H1 (cell line): ENCODE measurements at regions not wholly inside any gene's neighbourhood (a gene's known extent, or its start where the extent isn't known, plus 50 kb on each side); places are given as distances from the start of the nearest gene placed in this dataset.
"Not testable (repeated sequence)": the region's sequence is repeated elsewhere in the genome, so short reads cannot be mapped to it uniquely, and the experiment has no call there.

ENCODE experiments used
- CTCF ChIA-PET: fragments of 300-600 bp; sonication (Branson Sonifier 250); formaldehyde crosslinking; loops from one replicate; lab custom pipeline; 2021; ENCODE audit not compliant: partially characterized antibody; lab: Charles Lee
- POLR2A ChIA-PET: fragments of 300-600 bp; sonication (Branson Sonifier 250); formaldehyde crosslinking; loops from one replicate; lab custom pipeline; 2021; ENCODE audit warnings: inconsistent platforms; ENCODE audit not compliant: partially characterized antibody; lab: Charles Lee
- DNase-seq, 2 experiments: peaks; one replicate each; pipeline versions ENCODE4 v3.0.0 to v3.0.0-alpha.2; 2010 to 2022; ENCODE audit warnings: low spot score in 2 of 2, low read depth in 1 of 2, mixed read lengths in 1 of 2
- FAIRE-seq: peaks from 2 replicates; lab custom pipeline; 2011; peaks lifted over from hg19 to GRCh38; lab: Jason Lieb, UNC
- H2AFZ ChIP-seq: 2 replicates; pipeline ENCODE4 v1.8.1; 2012; ENCODE audit warnings: low read length, inconsistent platforms
- H2AK5ac ChIP-seq: 2 replicates; pipeline ENCODE4 v1.6.1; 2013; ENCODE audit warnings: low read depth, low read length
- H2BK120ac ChIP-seq: replicated peaks from 2 replicates; pipeline ENCODE3; 2013; ENCODE audit warnings: low read depth, low read length, inconsistent platforms
- H2BK12ac ChIP-seq: 2 replicates; pipeline ENCODE4 v1.6.1; 2013; ENCODE audit warnings: low read depth, low read length
- H2BK15ac ChIP-seq: 2 replicates; pipeline ENCODE4 v1.6.1; 2013; ENCODE audit warnings: low read length
- H2BK20ac ChIP-seq: 2 replicates; pipeline ENCODE4 v1.6.1; 2013; ENCODE audit warnings: low read length
- H2BK5ac ChIP-seq: 2 replicates; pipeline ENCODE4 v1.6.1; 2013; ENCODE audit warnings: low read depth, low read length
- H3K14ac ChIP-seq: 2 replicates; pipeline ENCODE4 v1.6.1; 2013; ENCODE audit warnings: inconsistent platforms; ENCODE audit not compliant: insufficient read length
- H3K18ac ChIP-seq: 2 replicates; pipeline ENCODE4 v1.6.1; 2013; ENCODE audit warnings: low read length; ENCODE audit errors: extremely low read depth
- H3K23ac ChIP-seq: 2 replicates; pipeline ENCODE4 v1.6.1; 2013; ENCODE audit warnings: inconsistent platforms; ENCODE audit not compliant: insufficient read length
- H3K23me2 ChIP-seq: 2 replicates; pipeline ENCODE4 v1.6.1; 2013; ENCODE audit warnings: low read depth, low read length
- H3K27ac ChIP-seq: 2 replicates; pipeline ENCODE4 v1.6.1; 2011; ENCODE audit warnings: low read depth, low read length, inconsistent platforms
- H3K27me3 ChIP-seq, 4 experiments: replicated peaks in 1 of 4; 1 replicate in 1 of 4; 2 replicates in 3 of 4; pipeline versions ENCODE4 v1.6.1 to v1.8.1; 2011 to 2013; ENCODE audit warnings: low read length in 3 of 4, mild to moderate bottlenecking in 3 of 4, inconsistent platforms in 2 of 4, mixed read lengths in 2 of 4, moderate library complexity in 1 of 4; ENCODE audit not compliant: control insufficient read depth in 3 of 4, insufficient read depth in 3 of 4; ENCODE audit errors: extremely low read depth in 1 of 4
- H3K36me3 ChIP-seq, 4 experiments: 2 replicates each; pipeline versions ENCODE4 v1.6.1 to v1.8.1; 2011 to 2013; ENCODE audit warnings: mild to moderate bottlenecking in 4 of 4, low read length in 3 of 4, moderate library complexity in 2 of 4, control low read depth in 1 of 4, inconsistent platforms in 1 of 4; ENCODE audit not compliant: insufficient read depth in 4 of 4, control insufficient read depth in 2 of 4
- H3K4ac ChIP-seq: replicated peaks from 2 replicates; pipeline ENCODE3; 2013; ENCODE audit warnings: low read length, low read depth, mixed read lengths, inconsistent platforms; ENCODE audit not compliant: insufficient read length
- H3K4me1 ChIP-seq, 4 experiments: replicated peaks in 1 of 4; 1 replicate in 1 of 4; 2 replicates in 3 of 4; pipeline versions ENCODE4 v1.6.1 to v1.8.1; 2011 to 2013; ENCODE audit warnings: low read length in 3 of 4, inconsistent platforms in 2 of 4, mixed read lengths in 1 of 4; ENCODE audit not compliant: insufficient read depth in 4 of 4, control insufficient read depth in 3 of 4
- H3K4me2 ChIP-seq, 2 experiments: 2 replicates each; pipeline versions ENCODE4 v1.6.1 to v1.8.1; 2011 to 2013; ENCODE audit warnings: low read depth in 2 of 2, low read length in 2 of 2, control low read depth in 1 of 2, inconsistent platforms in 1 of 2, mild to moderate bottlenecking in 1 of 2; ENCODE audit not compliant: insufficient read depth in 1 of 2
- H3K4me3 ChIP-seq, 4 experiments: fragments of 200-600, 300-600 bp in 1 of 4; sonication (generic), shearing (Covaris generic), sonication (Bioruptor Twin) in 1 of 4; 2 replicates each; pipeline versions ENCODE4 v1.5.1 to v1.8.1; 2011 to 2016; ENCODE audit warnings: low read length in 4 of 4, low read depth in 3 of 4, control low read depth in 2 of 4, inconsistent platforms in 2 of 4, mild to moderate bottlenecking in 2 of 4, mixed read lengths in 1 of 4, moderate library complexity in 1 of 4; ENCODE audit not compliant: insufficient read depth in 2 of 4; ENCODE audit errors: extremely low read depth in 1 of 4
- H3K56ac ChIP-seq: replicated peaks from 2 replicates; pipeline ENCODE3; 2013; ENCODE audit warnings: low read depth, mild to moderate bottlenecking, mixed read lengths, low read length, inconsistent platforms; ENCODE audit not compliant: insufficient read length
- H3K79me1 ChIP-seq: 2 replicates; pipeline ENCODE4 v1.6.1; 2013; ENCODE audit warnings: low read depth, low read length, control low read depth
- H3K79me2 ChIP-seq, 2 experiments: 2 replicates each; pipeline versions ENCODE4 v1.6.1 to v1.8.1; 2012 to 2013; ENCODE audit warnings: low read length in 2 of 2, mild to moderate bottlenecking in 2 of 2, inconsistent platforms in 1 of 2; ENCODE audit not compliant: insufficient read depth in 2 of 2, control insufficient read depth in 1 of 2
- H3K9ac ChIP-seq, 4 experiments: replicated peaks in 1 of 4; 1 replicate in 1 of 4; 2 replicates in 3 of 4; pipeline versions ENCODE4 v1.6.1 to v1.8.1; 2011 to 2013; ENCODE audit warnings: low read depth in 3 of 4, low read length in 3 of 4, control low read depth in 2 of 4, mild to moderate bottlenecking in 2 of 4, moderate library complexity in 2 of 4, inconsistent platforms in 1 of 4; ENCODE audit errors: extremely low read depth in 1 of 4
- H3K9me3 ChIP-seq, 2 experiments: 2 replicates each; pipeline versions ENCODE4 v1.6.1 to v1.8.1; 2012 to 2013; ENCODE audit warnings: mild to moderate bottlenecking in 2 of 2, moderate library complexity in 2 of 2, control low read depth in 1 of 2, inconsistent platforms in 1 of 2, low read depth in 1 of 2, low read length in 1 of 2, mixed read lengths in 1 of 2; ENCODE audit not compliant: insufficient read depth in 2 of 2
- H4K20me1 ChIP-seq, 2 experiments: replicated peaks in 1 of 2; 2 replicates each; pipeline versions ENCODE3 to v1.8.1; 2011 to 2013; ENCODE audit warnings: inconsistent platforms in 2 of 2, low read length in 2 of 2, mild to moderate bottlenecking in 1 of 2; ENCODE audit not compliant: insufficient read depth in 2 of 2, control insufficient read depth in 1 of 2
- H4K5ac ChIP-seq: 2 replicates; pipeline ENCODE4 v1.6.1; 2013; ENCODE audit warnings: low read length, low read depth, mixed read lengths, inconsistent platforms; ENCODE audit not compliant: insufficient read length
- H4K8ac ChIP-seq: 2 replicates; pipeline ENCODE4 v1.8.0; 2013; ENCODE audit warnings: mild to moderate bottlenecking, moderate library complexity, low read length, inconsistent platforms; ENCODE audit not compliant: insufficient read depth; ENCODE audit errors: extremely low read depth
- H4K91ac ChIP-seq: replicated peaks from 2 replicates; pipeline ENCODE3; 2013; ENCODE audit warnings: low read length, mixed read lengths, inconsistent platforms; ENCODE audit not compliant: insufficient read length
- WGBS, 2 experiments: shearing (Covaris generic) in 1 of 2; methylation state at CpG; one replicate each; pipeline versions ENCODE4 v1.1.6 to v1.1.7; 2013 to 2015; ENCODE audit warnings: low lambda C conversion rate in 2 of 2, mixed read lengths in 2 of 2, inconsistent platforms in 1 of 2, low coverage in 1 of 2, missing lambda C conversion rate in 1 of 2; ENCODE audit not compliant: insufficient replicate concordance in 2 of 2, insufficient coverage in 1 of 2, insufficient read length in 1 of 2; ENCODE audit errors: extremely low coverage in 1 of 2, missing lambda C conversion rate in 1 of 2; 5-methylcytosine and 5-hydroxymethylcytosine counted together

- H2BK120ac ChIP-seq, POLR2A ChIA-PET, H3K4ac ChIP-seq, H3K23me2 ChIP-seq, H3K14ac ChIP-seq, H2AFZ ChIP-seq, H4K20me1 ChIP-seq, DNase-seq, H4K8ac ChIP-seq, H3K56ac ChIP-seq, H3K4me3 ChIP-seq, H3K27ac ChIP-seq, H3K79me2 ChIP-seq, H2BK15ac ChIP-seq, H2BK5ac ChIP-seq, H3K4me1 ChIP-seq, FAIRE-seq, H3K36me3 ChIP-seq, H2BK12ac ChIP-seq, H2AK5ac ChIP-seq, H3K18ac ChIP-seq, H4K91ac ChIP-seq, H3K4me2 ChIP-seq, H3K79me1 ChIP-seq, H4K5ac ChIP-seq, H3K9me3 ChIP-seq, H2BK20ac ChIP-seq, H3K9ac ChIP-seq, H3K23ac ChIP-seq, H3K27me3 ChIP-seq: not testable (repeated sequence)
- CTCF ChIA-PET: interaction anchor here (0.7 to 1.5 kb wide), 8 partner anchors 9 to 1009 kb away, joined by 3 to 6 read pairs (median 3); no protein-coding TSS in a partner anchor
- WGBS, 2 experiments: 94% methylated on average over 5 of the region's 5 CpGs; no CpG with 5 or more reads in 1 of the 2 experiments
Measured at GRCh38 chr10:27371375-27371774, 130.8 kb upstream of the ACBD5 start.
